Fibroblast of skin of right biceps (primary cell): ENCODE measurements at regions not wholly inside any gene's neighbourhood (a gene's known extent, or its start where the extent isn't known, plus 50 kb on each side); places are given as distances from the start of the nearest gene placed in this dataset.

Experiments
- DNase-seq: peaks from one replicate; pipeline ENCODE4 v3.0.0-alpha.2; 2013

- DNase-seq: no peak
Measured at GRCh38 chr1:84090447-84091245, 53.4 kb upstream of the PRKACB start.

GRCh38 chr1:84089867-84090266, 54.2 kb upstream of the PRKACB start:
- peak; percentile 4 for DNase-seq

- DNase-seq: peak; percentile 86
Measured at GRCh38 chr1:84089465-84089864, 54.6 kb upstream of the PRKACB start.

- DNase-seq: no peak
Measured at GRCh38 chr1:84086616-84087015, 57.5 kb upstream of the PRKACB start.

- DNase-seq: no peak
Measured at GRCh38 chr1:84086189-84086588, 57.9 kb upstream of the PRKACB start.

GRCh38 chr1:84083307-84083706, 60.8 kb upstream of the PRKACB start:
- no peak for DNase-seq

GRCh38 chr1:84078842-84079202, 65.2 kb upstream of the PRKACB start:
- DNase-seq: peak; percentile 5

GRCh38 chr1:84078108-84078841, 65.8 kb upstream of the PRKACB start:
- peak; percentile 55 for DNase-seq

GRCh38 chr1:84077476-84078107, 66.5 kb upstream of the PRKACB start:
- peak; percentile 84 for DNase-seq

- DNase-seq: peak; percentile 63
Measured at GRCh38 chr1:84073266-84073665, 70.8 kb upstream of the PRKACB start.

GRCh38 chr1:84069236-84069845, 70.4 kb upstream of the TTLL7 start:
- DNase-seq: no peak

- DNase-seq: no peak
Measured at GRCh38 chr1:84062496-84062895, 63.6 kb upstream of the TTLL7 start.

GRCh38 chr1:84061336-84061735, 62.4 kb upstream of the TTLL7 start:
- DNase-seq: no peak

- no peak for DNase-seq
Measured at GRCh38 chr1:84060781-84061180, 61.8 kb upstream of the TTLL7 start.

GRCh38 chr1:84048820-84049219, 49.9 kb upstream of the TTLL7 start:
- DNase-seq: no peak
